B cell (primary cell): ENCODE measurements at regions not wholly inside any gene's neighbourhood (a gene's known extent, or its start where the extent isn't known, plus 50 kb on each side); places are given as distances from the start of the nearest gene placed in this dataset.

Experiments
- ATAC-seq: fragments of 200-7000 bp; cut with Tn5 transposase; one replicate; pipeline ENCODE4 v1.10.0; 2021; ENCODE audit warnings: low read depth, mild to moderate bottlenecking, moderate number of reproducible peaks, moderate library complexity
- CTCF ChIA-PET: fragments of 350-600 bp; sonication (Branson Sonifier 250); formaldehyde crosslinking; loops from one replicate; lab custom pipeline; 2021; ENCODE audit warnings: antibody characterized with exemption, inconsistent platforms; lab: Charles Lee
- POLR2A ChIA-PET: fragments of 350-600 bp; sonication (Branson Sonifier 250); formaldehyde crosslinking; loops from one replicate; lab custom pipeline; 2021; ENCODE audit warnings: antibody characterized with exemption; lab: Charles Lee
- DNase-seq: peaks from one replicate; pipeline ENCODE4 v3.0.0; 2013
- H2AFZ ChIP-seq: 2 replicates; pipeline ENCODE4 v1.6.1; 2012; ENCODE audit warnings: mild to moderate bottlenecking, low read depth, low read length; ENCODE audit not compliant: insufficient read depth, poor library complexity, severe bottlenecking
- H3K27ac ChIP-seq, 2 donors: 1 replicate in 1 of 2; 2 replicates in 1 of 2; pipeline ENCODE4 v1.5.1; 2012 to 2013; ENCODE audit warnings: low read length in 2 of 2, mild to moderate bottlenecking in 2 of 2, moderate library complexity in 1 of 2
- H3K27me3 ChIP-seq, 4 experiments: fragments of 200-600 bp in 1 of 4; sonication (generic) in 1 of 4; replicated peaks in 1 of 4; 1 replicate in 2 of 4; 2 replicates in 2 of 4; pipeline versions ENCODE4 v1.6.1 to v1.7.0; 2013 to 2016; ENCODE audit warnings: low read length in 3 of 4, mild to moderate bottlenecking in 2 of 4, mixed read lengths in 1 of 4, moderate library complexity in 1 of 4; ENCODE audit not compliant: insufficient read depth in 4 of 4, control insufficient read depth in 3 of 4; ENCODE audit errors: control extremely low read depth in 1 of 4
- H3K36me3 ChIP-seq, 2 experiments: replicated peaks in 1 of 2; 1 replicate in 1 of 2; 2 replicates in 1 of 2; pipeline versions ENCODE4 v1.6.1 to v1.7.1; 2013; ENCODE audit warnings: low read length in 1 of 2; ENCODE audit not compliant: insufficient read depth in 2 of 2, control insufficient read depth in 1 of 2; ENCODE audit errors: control extremely low read depth in 1 of 2, extremely low read depth in 1 of 2
- H3K4me1 ChIP-seq, 2 donors: fragments of 200-600 bp in 1 of 2; sonication (generic) in 1 of 2; 1 replicate in 1 of 2; 2 replicates in 1 of 2; pipeline versions ENCODE4 v1.5.1 to v1.6.1; 2013 to 2017; ENCODE audit warnings: low read length in 2 of 2; ENCODE audit not compliant: control insufficient read depth in 2 of 2, insufficient read depth in 2 of 2
- H3K4me2 ChIP-seq: replicated peaks from 2 replicates; pipeline ENCODE3; 2012; ENCODE audit warnings: mild to moderate bottlenecking, low read depth, low read length; ENCODE audit not compliant: poor library complexity, severe bottlenecking
- H3K4me3 ChIP-seq, 5 experiments: fragments of 200-600 bp in 1 of 5; sonication (generic) in 1 of 5; 1 replicate in 3 of 5; 2 replicates in 2 of 5; pipeline versions ENCODE4 v1.5.1 to v1.7.0; 2011 to 2016; ENCODE audit warnings: low read length in 4 of 5, mild to moderate bottlenecking in 4 of 5, low read depth in 2 of 5, control low read depth in 1 of 5, moderate library complexity in 1 of 5; ENCODE audit not compliant: insufficient read depth in 1 of 5; ENCODE audit errors: control extremely low read depth in 1 of 5, extremely low read depth in 1 of 5
- H3K79me2 ChIP-seq: fragments of 200-600 bp; sonication (generic); one replicate; pipeline ENCODE4 v1.6.0; 2016; ENCODE audit warnings: low read length; ENCODE audit not compliant: control insufficient read depth, insufficient read depth
- H3K9ac ChIP-seq: fragments of 200-600 bp; sonication (generic); 2 replicates; pipeline ENCODE4 v1.6.1; 2017; ENCODE audit warnings: mild to moderate bottlenecking, low read length, moderate library complexity
- H3K9me3 ChIP-seq, 3 donors: one replicate each; pipeline versions ENCODE4 v1.6.1 to v1.7.1; 2013; ENCODE audit warnings: low read length in 2 of 3; ENCODE audit not compliant: control insufficient read depth in 2 of 3, insufficient read depth in 1 of 3; ENCODE audit errors: control extremely low read depth in 1 of 3
- H4K20me1 ChIP-seq: 2 replicates; pipeline ENCODE4 v1.6.0; 2012; ENCODE audit warnings: mild to moderate bottlenecking, low read length; ENCODE audit not compliant: insufficient read depth, control insufficient read depth, poor library complexity, severe bottlenecking
- H3K27ac Mint-ChIP-seq: one replicate; pipeline ENCODE4 v1.8.0; 2021; ENCODE audit warnings: mixed read lengths
- H3K27me3 Mint-ChIP-seq: one replicate; pipeline ENCODE4 v1.8.0; 2021; ENCODE audit warnings: mixed read lengths
- H3K4me1 Mint-ChIP-seq: one replicate; pipeline ENCODE4 v1.8.0; 2021; ENCODE audit warnings: mixed read lengths
- H3K4me3 Mint-ChIP-seq: one replicate; pipeline ENCODE4 v1.8.0; 2021; ENCODE audit warnings: mixed read lengths
- H3K9me3 Mint-ChIP-seq: one replicate; pipeline ENCODE4 v1.8.0; 2022; ENCODE audit warnings: mixed read lengths; ENCODE audit not compliant: insufficient read depth
- EZH2 ChIP-seq: IDR thresholded peaks from 2 replicates; pipeline ENCODE4 v1.6.1; 2012; ENCODE audit warnings: borderline replicate concordance, low read depth, mild to moderate bottlenecking, moderate library complexity, low read length; ENCODE audit not compliant: insufficient read depth, poor library complexity, severe bottlenecking
- WGBS: methylation state at CpG from one replicate; pipeline ENCODE4 v1.1.5; 2013; ENCODE audit warnings: missing lambda C conversion rate; ENCODE audit not compliant: insufficient coverage; 5-methylcytosine and 5-hydroxymethylcytosine counted together
- intact Hi-C: fragments of 100-400 bp; cut with micrococcal nuclease; formaldehyde crosslinking; loops from one replicate; pipeline ENCODE4 v1.10.0; 2022
- TF ChIP-seq, protein P1 (sequence below): fragments of 200-600 bp; IDR thresholded peaks from one replicate; pipeline ENCODE4 v1.8.0; 2022; ENCODE audit warnings: antibody characterized with exemption, mild to moderate bottlenecking

DNA sequence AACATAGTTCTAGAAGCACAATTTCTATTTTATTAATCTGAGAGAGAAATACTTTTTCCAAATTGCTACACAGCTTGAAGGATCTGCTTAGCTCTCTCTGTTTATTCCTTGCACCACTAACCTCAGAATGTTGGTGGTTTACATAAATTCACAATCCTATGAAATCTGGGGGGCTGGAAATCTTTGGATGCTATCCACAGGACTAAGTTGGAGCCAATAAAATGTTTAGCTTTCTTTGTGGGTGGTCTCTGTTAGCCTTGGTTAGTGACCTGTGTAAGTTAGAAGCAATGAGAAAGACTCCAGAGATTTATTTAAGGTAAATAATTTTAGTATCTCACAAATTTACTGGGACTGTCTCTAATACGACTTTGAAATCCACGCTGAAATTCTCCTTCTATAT is 418.1 kb downstream of the ADGRL2 start:
- no peak overlapping the region for H3K4me3 Mint-ChIP-seq
- H2AFZ ChIP-seq: no peak overlapping the region
- intact Hi-C loops: no loop called here
- ChIA-PET POLR2A (no interaction called here), CTCF (no interaction called here)
- H3K9me3 Mint-ChIP-seq: no peaks in the 10 kb centered on the region
- peaks cover 0 to 3% (median 0%) of the 10 kb centered on the region in 3 donors for H3K9me3 ChIP-seq
- no peaks in the 10 kb centered on the region for H3K27me3 Mint-ChIP-seq
- no peaks in the 10 kb centered on the region for H3K79me2 ChIP-seq
- no peak overlapping the region for H3K27ac ChIP-seq
- no peaks in the 10 kb centered on the region for H3K27me3 ChIP-seq
- H3K4me1 Mint-ChIP-seq: no peaks in the 10 kb centered on the region
- no CpG with 5 or more reads among the region's 2 CpGs for WGBS
- ATAC-seq (no peak), DNase-seq (no peak)
- no peak overlapping the region for H3K4me3 ChIP-seq
- no peak overlapping the region for H3K27ac Mint-ChIP-seq
- no peaks in the 10 kb centered on the region for H3K36me3 ChIP-seq
- no peaks in the 10 kb centered on the region for H4K20me1 ChIP-seq
- TF ChIP-seq, protein P1, sequence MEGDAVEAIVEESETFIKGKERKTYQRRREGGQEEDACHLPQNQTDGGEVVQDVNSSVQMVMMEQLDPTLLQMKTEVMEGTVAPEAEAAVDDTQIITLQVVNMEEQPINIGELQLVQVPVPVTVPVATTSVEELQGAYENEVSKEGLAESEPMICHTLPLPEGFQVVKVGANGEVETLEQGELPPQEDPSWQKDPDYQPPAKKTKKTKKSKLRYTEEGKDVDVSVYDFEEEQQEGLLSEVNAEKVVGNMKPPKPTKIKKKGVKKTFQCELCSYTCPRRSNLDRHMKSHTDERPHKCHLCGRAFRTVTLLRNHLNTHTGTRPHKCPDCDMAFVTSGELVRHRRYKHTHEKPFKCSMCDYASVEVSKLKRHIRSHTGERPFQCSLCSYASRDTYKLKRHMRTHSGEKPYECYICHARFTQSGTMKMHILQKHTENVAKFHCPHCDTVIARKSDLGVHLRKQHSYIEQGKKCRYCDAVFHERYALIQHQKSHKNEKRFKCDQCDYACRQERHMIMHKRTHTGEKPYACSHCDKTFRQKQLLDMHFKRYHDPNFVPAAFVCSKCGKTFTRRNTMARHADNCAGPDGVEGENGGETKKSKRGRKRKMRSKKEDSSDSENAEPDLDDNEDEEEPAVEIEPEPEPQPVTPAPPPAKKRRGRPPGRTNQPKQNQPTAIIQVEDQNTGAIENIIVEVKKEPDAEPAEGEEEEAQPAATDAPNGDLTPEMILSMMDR: no peak
- TF ChIP-seq EZH2: no peak
- H3K4me2 ChIP-seq: no peak overlapping the region
- H3K9ac ChIP-seq: no peak overlapping the region
- H3K4me1 ChIP-seq: no peaks in the 10 kb centered on the region

DNA sequence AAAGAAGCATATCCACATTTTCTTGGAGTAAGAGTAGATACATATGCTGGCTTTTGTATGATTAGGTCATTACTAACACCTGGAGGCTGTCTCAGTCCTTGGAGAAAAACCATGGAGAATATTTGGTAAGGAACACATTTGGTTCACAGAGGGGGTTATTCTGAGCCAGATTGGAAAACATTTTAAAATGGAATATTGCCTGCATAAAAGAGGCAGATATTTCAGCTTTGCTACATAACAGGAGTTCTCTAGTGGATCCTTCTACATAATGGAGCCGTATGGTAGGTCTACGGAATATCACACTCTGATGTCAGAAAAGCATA is 415.1 kb downstream of the ADGRL2 start:
- H3K9me3 Mint-ChIP-seq: no peaks in the 10 kb centered on the region
- H3K27ac Mint-ChIP-seq: no peak overlapping the region
- TF ChIP-seq, protein P1: no peak
- no peak for TF ChIP-seq EZH2
- 100% methylated on average over 2 of the region's 2 CpGs for WGBS
- H4K20me1 ChIP-seq: no peaks in the 10 kb centered on the region
- no peak overlapping the region for H3K9ac ChIP-seq
- H3K4me3 ChIP-seq: no peak overlapping the region
- H3K4me1 Mint-ChIP-seq: no peaks in the 10 kb centered on the region
- H3K4me3 Mint-ChIP-seq: no peak overlapping the region
- no peaks in the 10 kb centered on the region for H3K36me3 ChIP-seq
- no peak overlapping the region for H3K4me2 ChIP-seq
- intact Hi-C loops: no loop called here
- no peaks in the 10 kb centered on the region for H3K79me2 ChIP-seq
- H2AFZ ChIP-seq: no peak overlapping the region
- H3K9me3 ChIP-seq: peaks cover 0 to 3% (median 0%) of the 10 kb centered on the region in 3 donors
- no peaks in the 10 kb centered on the region for H3K27me3 Mint-ChIP-seq
- ChIA-PET POLR2A (no interaction called here), CTCF (no interaction called here)
- H3K4me1 ChIP-seq: no peaks in the 10 kb centered on the region
- DNase-seq (no peak), ATAC-seq (no peak)
- H3K27me3 ChIP-seq: no peaks in the 10 kb centered on the region
- H3K27ac ChIP-seq: no peak overlapping the region
